MM.1S (cell line): ENCODE measurements at regions not wholly inside any gene's neighbourhood (a gene's known extent, or its start where the extent isn't known, plus 50 kb on each side); places are given as distances from the start of the nearest gene placed in this dataset.

Experiments
- DNase-seq: peaks from one replicate; pipeline ENCODE4 v3.0.0-alpha.2; 2015
- H2AFZ ChIP-seq: fragments of 300-600 bp; sonication (generic); 2 replicates; pipeline ENCODE4 v1.6.0; 2016; ENCODE audit warnings: antibody characterized with exemption, low read length
- H3F3A ChIP-seq: fragments of 300-600 bp; sonication (generic); 2 replicates; pipeline ENCODE4 v1.6.1; 2016; ENCODE audit warnings: mild to moderate bottlenecking, antibody characterized with exemption, low read length, moderate library complexity, mixed read lengths; ENCODE audit not compliant: insufficient read depth
- H3K27ac ChIP-seq: fragments of 300-600 bp; sonication (generic); 2 replicates; pipeline ENCODE4 v1.5.1; 2016; ENCODE audit warnings: mild to moderate bottlenecking, low read length
- H3K27me3 ChIP-seq: fragments of 300-600 bp; sonication (generic); replicated peaks from 2 replicates; pipeline ENCODE4 v1.6.0; 2016; ENCODE audit warnings: low read length; ENCODE audit not compliant: insufficient read depth
- H3K36me3 ChIP-seq: fragments of 300-600 bp; sonication (generic); replicated peaks from 2 replicates; pipeline ENCODE4 v1.6.1; 2016; ENCODE audit warnings: mild to moderate bottlenecking, low read length, mixed read lengths; ENCODE audit not compliant: insufficient read depth
- H3K4me1 ChIP-seq: fragments of 300-600 bp; sonication (generic); 2 replicates; pipeline ENCODE4 v1.6.1; 2016; ENCODE audit warnings: low read length, mixed read lengths
- H3K4me2 ChIP-seq: fragments of 300-600 bp; sonication (generic); 2 replicates; pipeline ENCODE4 v1.6.0; 2016; ENCODE audit warnings: low read depth, low read length
- H3K4me3 ChIP-seq: fragments of 300-600 bp; sonication (generic); 2 replicates; pipeline ENCODE4 v1.5.1; 2016; ENCODE audit warnings: low read length, mixed read lengths
- H3K79me2 ChIP-seq: fragments of 300-600 bp; sonication (generic); 2 replicates; pipeline ENCODE4 v1.6.1; 2016; ENCODE audit warnings: mixed run types, low read length, mixed read lengths
- H3K9ac ChIP-seq: fragments of 300-600 bp; sonication (generic); 2 replicates; pipeline ENCODE4 v1.6.1; 2016; ENCODE audit warnings: low read length, mixed read lengths
- H3K9me2 ChIP-seq: fragments of 300-600 bp; sonication (generic); replicated peaks from 2 replicates; pipeline ENCODE4 v1.6.1; 2016; ENCODE audit warnings: mild to moderate bottlenecking, low read length, mixed read lengths; ENCODE audit not compliant: insufficient read depth
- H3K9me3 ChIP-seq: fragments of 300-600 bp; sonication (generic); replicated peaks from 2 replicates; pipeline ENCODE4 v1.6.1; 2016; ENCODE audit warnings: mild to moderate bottlenecking, low read length, mixed read lengths; ENCODE audit not compliant: insufficient read depth
- H4K20me1 ChIP-seq: fragments of 300-600 bp; sonication (generic); 2 replicates; pipeline ENCODE4 v1.6.1; 2016; ENCODE audit warnings: mild to moderate bottlenecking, low read length, moderate library complexity, mixed read lengths; ENCODE audit not compliant: insufficient read depth
- CTCF ChIP-seq: fragments of 300-600 bp; sonication (generic); IDR thresholded peaks from 2 replicates; pipeline ENCODE4 v1.5.1; 2016; ENCODE audit warnings: antibody characterized with exemption, low read length, mixed read lengths
- EZH2 ChIP-seq: fragments of 300-600 bp; sonication (generic); optimal IDR thresholded peaks from 2 replicates; pipeline ENCODE3; 2017; ENCODE audit warnings: low read depth, mild to moderate bottlenecking, antibody characterized with exemption, low read length, mixed read lengths
- EZH2phosphoT487 ChIP-seq: fragments of 300-600 bp; sonication (generic); IDR thresholded peaks from 2 replicates; pipeline ENCODE4 v1.6.1; 2018; ENCODE audit warnings: antibody characterized with exemption, low read length

GRCh38 chr14:42683707-42684106, 1077.0 kb downstream of the LRFN5 start:
- no peak for TF ChIP-seq EZH2phosphoT487
- no peak for TF ChIP-seq CTCF
- no peak overlapping the region for H3K4me2 ChIP-seq

GRCh38 chr14:42676636-42677035, 1070.0 kb downstream of the LRFN5 start:
- DNase-seq = no peak
- no peak overlapping the region for H3K4me3 ChIP-seq
- TF ChIP-seq EZH2 (no peak), EZH2phosphoT487 (no peak), CTCF (no peak)

More at GRCh38 chr14:42683707-42684106, 1077.0 kb downstream of the LRFN5 start:
- no peak overlapping the region for H3K27ac ChIP-seq
- H3K4me1 ChIP-seq = no peaks in the 10 kb centered on the region
- no peak overlapping the region for H3K4me3 ChIP-seq
- no peaks in the 10 kb centered on the region for H3K9me3 ChIP-seq
- H3K36me3 ChIP-seq = no peaks in the 10 kb centered on the region
- H3K9ac ChIP-seq = no peak overlapping the region
- no peaks in the 10 kb centered on the region for H3K27me3 ChIP-seq
- DNase-seq = no peak
- H3K9me2 ChIP-seq = no peaks in the 10 kb centered on the region
- H3K79me2 ChIP-seq = no peaks in the 10 kb centered on the region
- no peak overlapping the region for H2AFZ ChIP-seq
- no peaks in the 10 kb centered on the region for H3F3A ChIP-seq
- H4K20me1 ChIP-seq = no peaks in the 10 kb centered on the region

GRCh38 chr14:42673963-42674362, 1067.3 kb downstream of the LRFN5 start:
- H3K79me2 ChIP-seq = no peaks in the 10 kb centered on the region
- no peaks in the 10 kb centered on the region for H3K4me1 ChIP-seq
- no peak overlapping the region for H3K27ac ChIP-seq
- DNase-seq = no peak
- no peak overlapping the region for H3K4me3 ChIP-seq
- no peaks in the 10 kb centered on the region for H4K20me1 ChIP-seq
- H3K4me2 ChIP-seq = no peak overlapping the region
- no peaks in the 10 kb centered on the region for H3K27me3 ChIP-seq
- no peaks in the 10 kb centered on the region for H3K36me3 ChIP-seq
- no peak overlapping the region for H2AFZ ChIP-seq
- TF ChIP-seq CTCF = no peak
- TF ChIP-seq EZH2phosphoT487 = no peak
- no peak for TF ChIP-seq EZH2
- no peak overlapping the region for H3K9ac ChIP-seq
- H3F3A ChIP-seq = no peaks in the 10 kb centered on the region
- no peaks in the 10 kb centered on the region for H3K9me3 ChIP-seq
- no peaks in the 10 kb centered on the region for H3K9me2 ChIP-seq

More at GRCh38 chr14:42676636-42677035, 1070.0 kb downstream of the LRFN5 start:
- Histone ChIP-seq H4K20me1 (no peaks in the 10 kb centered on the region), H3K79me2 (no peaks in the 10 kb centered on the region), H3K27ac (no peak overlapping the region), H3K9ac (no peak overlapping the region), H3F3A (no peaks in the 10 kb centered on the region), H3K9me3 (no peaks in the 10 kb centered on the region), H3K9me2 (no peaks in the 10 kb centered on the region), H2AFZ (no peak overlapping the region), H3K36me3 (no peaks in the 10 kb centered on the region), H3K4me2 (no peak overlapping the region), H3K27me3 (no peaks in the 10 kb centered on the region), H3K4me1 (no peaks in the 10 kb centered on the region)
